DOHH2 (cell line): ENCODE measurements at regions not wholly inside any gene's neighbourhood (a gene's known extent, or its start where the extent isn't known, plus 50 kb on each side); places are given as distances from the start of the nearest gene placed in this dataset.

Source experiments
- H3F3A ChIP-seq: fragments of 200-600 bp; sonication (generic), shearing (Covaris generic); 2 replicates; pipeline ENCODE4 v1.6.0; 2016; ENCODE audit warnings: antibody characterized with exemption, mild to moderate bottlenecking; ENCODE audit not compliant: control insufficient read depth, insufficient read depth
- H3K27ac ChIP-seq: fragments of 200-600 bp; sonication (generic); 2 replicates; pipeline ENCODE4 v1.5.1; 2014; ENCODE audit warnings: low read depth, mild to moderate bottlenecking, low read length, moderate library complexity
- H3K27me3 ChIP-seq: fragments of 200-600 bp; sonication (generic); 2 replicates; pipeline ENCODE4 v1.6.1; 2014; ENCODE audit warnings: mild to moderate bottlenecking, low read length, mixed read lengths; ENCODE audit not compliant: control insufficient read depth
- H3K36me3 ChIP-seq: fragments of 200-600 bp; sonication (generic); 2 replicates; pipeline ENCODE4 v1.6.1; 2014; ENCODE audit warnings: mild to moderate bottlenecking, low read length, moderate library complexity, mixed read lengths; ENCODE audit not compliant: control insufficient read depth
- H3K4me1 ChIP-seq: fragments of 200-600 bp; sonication (generic); 2 replicates; pipeline ENCODE4 v1.6.1; 2014; ENCODE audit warnings: mild to moderate bottlenecking, low read length, mixed read lengths; ENCODE audit not compliant: control insufficient read depth
- H3K4me2 ChIP-seq: fragments of 200-600 bp; sonication (generic); 2 replicates; pipeline ENCODE4 v1.6.0; 2014; ENCODE audit warnings: mild to moderate bottlenecking, low read length, moderate library complexity
- H3K4me3 ChIP-seq: fragments of 200-600 bp; sonication (generic); 2 replicates; pipeline ENCODE4 v1.5.1; 2014; ENCODE audit warnings: mild to moderate bottlenecking, low read length, mixed read lengths
- H3K79me2 ChIP-seq: fragments of 200-600 bp; sonication (generic); 2 replicates; pipeline ENCODE4 v1.6.1; 2014; ENCODE audit warnings: mild to moderate bottlenecking, low read length, mixed read lengths; ENCODE audit not compliant: control insufficient read depth
- H3K9me2 ChIP-seq: fragments of 200-600 bp; sonication (generic); replicated peaks from 2 replicates; pipeline ENCODE4 v1.6.1; 2014; ENCODE audit warnings: mild to moderate bottlenecking, low read length, mixed read lengths; ENCODE audit not compliant: control insufficient read depth
- H3K9me3 ChIP-seq: fragments of 200-600 bp; sonication (generic); 2 replicates; pipeline ENCODE4 v1.6.1; 2014; ENCODE audit warnings: antibody characterized with exemption, low read length, mixed read lengths; ENCODE audit not compliant: control insufficient read depth, insufficient read depth
- H4K20me1 ChIP-seq: fragments of 200-600 bp; sonication (generic); 2 replicates; pipeline ENCODE4 v1.6.0; 2014; ENCODE audit warnings: low read depth, mild to moderate bottlenecking, antibody characterized with exemption, low read length, moderate library complexity; ENCODE audit not compliant: control insufficient read depth, insufficient read depth
- EZH2phosphoT487 ChIP-seq: fragments of 200-600 bp; sonication (generic); IDR thresholded peaks from 2 replicates; pipeline ENCODE4 v1.6.1; 2017; ENCODE audit warnings: borderline replicate concordance, mild to moderate bottlenecking, antibody characterized with exemption, low read length, moderate library complexity, mixed read lengths
- TF ChIP-seq, protein P1 (sequence below): fragments of 200-600 bp; sonication (generic); IDR thresholded peaks from one replicate; pipeline ENCODE4 v1.5.1; 2014; ENCODE audit warnings: antibody characterized with exemption, mild to moderate bottlenecking, low read depth, low read length; ENCODE audit not compliant: poor library complexity, severe bottlenecking

GRCh38 chr4:174429701-174430410, 92.4 kb downstream of the HPGD start:
- Histone ChIP-seq H3K4me3 (no peak overlapping the region), H3K27me3 (no peaks in the 10 kb centered on the region), H4K20me1 (no peaks in the 10 kb centered on the region), H3K9me3 (no peaks in the 10 kb centered on the region), H3F3A (no peaks in the 10 kb centered on the region), H3K9me2 (no peaks in the 10 kb centered on the region), H3K4me1 (0 out of 2 replicates have a peak, but pooled peaks cover 3% of the 10 kb centered on the region), H3K4me2 (no peak overlapping the region), H3K79me2 (no peaks in the 10 kb centered on the region), H3K36me3 (no peaks in the 10 kb centered on the region), H3K27ac (no peak overlapping the region)
- TF ChIP-seq, protein P1, sequence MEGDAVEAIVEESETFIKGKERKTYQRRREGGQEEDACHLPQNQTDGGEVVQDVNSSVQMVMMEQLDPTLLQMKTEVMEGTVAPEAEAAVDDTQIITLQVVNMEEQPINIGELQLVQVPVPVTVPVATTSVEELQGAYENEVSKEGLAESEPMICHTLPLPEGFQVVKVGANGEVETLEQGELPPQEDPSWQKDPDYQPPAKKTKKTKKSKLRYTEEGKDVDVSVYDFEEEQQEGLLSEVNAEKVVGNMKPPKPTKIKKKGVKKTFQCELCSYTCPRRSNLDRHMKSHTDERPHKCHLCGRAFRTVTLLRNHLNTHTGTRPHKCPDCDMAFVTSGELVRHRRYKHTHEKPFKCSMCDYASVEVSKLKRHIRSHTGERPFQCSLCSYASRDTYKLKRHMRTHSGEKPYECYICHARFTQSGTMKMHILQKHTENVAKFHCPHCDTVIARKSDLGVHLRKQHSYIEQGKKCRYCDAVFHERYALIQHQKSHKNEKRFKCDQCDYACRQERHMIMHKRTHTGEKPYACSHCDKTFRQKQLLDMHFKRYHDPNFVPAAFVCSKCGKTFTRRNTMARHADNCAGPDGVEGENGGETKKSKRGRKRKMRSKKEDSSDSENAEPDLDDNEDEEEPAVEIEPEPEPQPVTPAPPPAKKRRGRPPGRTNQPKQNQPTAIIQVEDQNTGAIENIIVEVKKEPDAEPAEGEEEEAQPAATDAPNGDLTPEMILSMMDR: no peak
- no peak for TF ChIP-seq EZH2phosphoT487

DNA sequence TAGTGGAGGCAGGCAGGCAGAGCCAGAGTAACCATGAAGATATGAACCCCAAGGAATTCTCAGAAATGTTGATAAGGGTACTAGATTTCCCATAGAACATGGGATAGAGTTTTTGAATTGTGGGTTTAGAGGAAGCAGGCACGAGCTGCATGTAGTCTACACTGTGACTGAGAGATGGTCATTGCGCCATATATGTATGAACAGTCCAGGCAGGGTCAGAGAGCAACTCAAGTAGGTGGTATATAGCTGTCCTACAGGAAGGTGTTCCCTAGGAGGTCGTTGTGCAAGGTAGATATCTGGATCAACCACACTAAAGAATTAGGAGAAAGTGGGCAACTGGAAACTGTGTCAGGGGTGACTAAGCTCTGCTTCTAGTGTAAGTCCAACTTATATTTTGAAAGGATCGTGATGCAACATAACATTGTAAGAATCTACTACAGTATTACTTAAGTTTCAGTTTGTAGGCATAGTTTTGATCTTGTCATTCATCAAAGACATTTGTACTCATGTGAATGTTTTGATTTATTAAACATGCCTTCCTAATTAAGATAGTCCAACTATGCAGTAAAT, 94.6 kb downstream of the HPGD start:
- no peaks in the 10 kb centered on the region for H3K9me3 ChIP-seq
- TF ChIP-seq, protein P1: no peak
- TF ChIP-seq EZH2phosphoT487: no peak
- no peaks in the 10 kb centered on the region for H3K79me2 ChIP-seq

GRCh38 chr4:174425669-174426068, 96.6 kb downstream of the HPGD start:
- no peaks in the 10 kb centered on the region for H3K36me3 ChIP-seq
- peaks cover 12% of the 10 kb centered on the region for H3F3A ChIP-seq
- no peaks in the 10 kb centered on the region for H4K20me1 ChIP-seq
- H3K9me3 ChIP-seq: no peaks in the 10 kb centered on the region
- H3K79me2 ChIP-seq: no peaks in the 10 kb centered on the region
- H3K4me3 ChIP-seq: no peak overlapping the region
- no peak overlapping the region for H3K27ac ChIP-seq
- TF ChIP-seq, protein P1: no peak
- no peak for TF ChIP-seq EZH2phosphoT487
- no peaks in the 10 kb centered on the region for H3K27me3 ChIP-seq
- no peaks in the 10 kb centered on the region for H3K9me2 ChIP-seq
- H3K4me1 ChIP-seq: peaks cover 39% of the 10 kb centered on the region
- no peak overlapping the region for H3K4me2 ChIP-seq

More for the DNA sequence above, 94.6 kb downstream of the HPGD start:
- Histone ChIP-seq H3K9me2 (no peaks in the 10 kb centered on the region), H3K4me2 (no peak overlapping the region), H3K36me3 (no peaks in the 10 kb centered on the region), H3F3A (peaks cover 12% of the 10 kb centered on the region), H3K27me3 (no peaks in the 10 kb centered on the region), H4K20me1 (no peaks in the 10 kb centered on the region), H3K4me3 (no peak overlapping the region), H3K27ac (no peak overlapping the region), H3K4me1 (peaks cover 19% of the 10 kb centered on the region)
